ENCODE measurements at regions not wholly inside any gene's neighbourhood (a gene's known extent, or its start where the extent isn't known, plus 50 kb on each side); places are given as distances from the start of the nearest gene placed in this dataset.

- no peak for DNase-seq (ENCODE audit: low read depth in 2 of 2)
Observed at GRCh38 chr13:21817878-21818277, 147.0 kb downstream of the FGF9 start.

GRCh38 chr13:21822029-21822428 is 151.2 kb downstream of the FGF9 start:
- no peak for DNase-seq (ENCODE audit: low read depth in 2 of 2)

- no peak for DNase-seq (ENCODE audit: low read depth in 2 of 2)
Observed at GRCh38 chr13:21823416-21823815, 152.5 kb downstream of the FGF9 start.

- DNase-seq (ENCODE audit: low read depth in 2 of 2) = no peak
Observed at GRCh38 chr13:21823949-21824348, 153.1 kb downstream of the FGF9 start.

GRCh38 chr13:21825186-21825585 is 154.3 kb downstream of the FGF9 start:
- no peak for DNase-seq (ENCODE audit: low read depth in 2 of 2)

DNA sequence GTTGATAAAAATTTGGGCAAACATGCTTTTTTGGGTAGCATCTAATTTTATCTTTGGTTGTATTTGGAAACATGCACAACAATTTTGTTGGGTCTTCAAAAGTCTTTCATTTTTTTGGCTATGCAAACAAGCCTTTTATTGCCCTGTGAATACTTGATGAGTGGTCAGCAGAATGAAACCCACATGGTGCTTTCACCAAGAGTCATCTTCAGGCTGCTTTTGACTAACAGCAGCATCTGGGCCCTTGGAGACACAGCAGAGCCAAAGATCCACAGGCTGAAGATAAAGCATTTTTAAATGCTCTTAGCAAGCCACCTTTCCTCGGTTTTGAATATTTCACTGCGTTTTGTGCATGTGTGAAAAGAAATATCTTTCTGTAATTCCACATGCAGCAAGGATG is 154.9 kb downstream of the FGF9 start:
- no peak for DNase-seq (ENCODE audit: low read depth in 2 of 2)

DNA sequence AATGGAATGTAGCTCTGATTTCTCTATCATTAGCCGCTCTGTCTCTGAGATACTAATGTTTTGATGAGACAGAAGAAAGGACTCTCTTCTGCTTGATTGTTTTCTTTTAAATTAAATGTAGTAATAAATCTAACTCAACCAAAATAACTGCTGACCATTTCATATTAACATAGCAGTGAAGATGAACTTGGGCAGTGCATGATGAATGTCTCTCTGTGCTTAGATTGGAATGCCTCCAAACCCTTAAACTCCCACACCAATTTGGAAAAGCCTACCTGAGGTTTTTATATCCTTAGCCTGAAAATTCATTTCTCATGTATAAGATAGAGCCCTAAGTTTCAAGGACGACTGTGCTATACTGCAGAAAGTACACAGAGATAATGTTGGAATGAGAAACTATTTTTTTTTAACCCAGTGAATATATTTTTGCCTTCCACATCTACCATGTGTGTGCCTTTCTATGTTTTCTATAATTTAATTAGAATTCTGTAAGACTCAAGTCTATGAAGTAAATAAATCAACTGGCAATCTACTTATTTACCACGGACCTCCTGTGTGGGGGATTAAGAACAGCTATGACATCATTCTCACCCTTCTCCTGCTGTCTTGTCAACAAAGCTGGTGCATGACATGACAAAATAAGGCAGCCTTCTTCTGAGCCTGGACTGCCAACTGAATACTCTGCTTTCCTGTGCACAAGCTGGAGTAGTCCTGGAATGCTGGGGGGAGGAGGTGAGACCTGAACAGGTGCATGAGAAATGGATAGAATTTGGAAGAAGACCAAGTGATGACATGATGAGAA is 155.5 kb downstream of the FGF9 start:
- DNase-seq (ENCODE audit: low read depth in 2 of 2) = no peak

- DNase-seq (ENCODE audit: low read depth in 2 of 2) = no peak
Observed at GRCh38 chr13:21831654-21832324, 160.9 kb downstream of the FGF9 start.

- no peak for DNase-seq (ENCODE audit: low read depth in 2 of 2)
Observed at GRCh38 chr13:21833921-21834320, 163.0 kb downstream of the FGF9 start.

DNA sequence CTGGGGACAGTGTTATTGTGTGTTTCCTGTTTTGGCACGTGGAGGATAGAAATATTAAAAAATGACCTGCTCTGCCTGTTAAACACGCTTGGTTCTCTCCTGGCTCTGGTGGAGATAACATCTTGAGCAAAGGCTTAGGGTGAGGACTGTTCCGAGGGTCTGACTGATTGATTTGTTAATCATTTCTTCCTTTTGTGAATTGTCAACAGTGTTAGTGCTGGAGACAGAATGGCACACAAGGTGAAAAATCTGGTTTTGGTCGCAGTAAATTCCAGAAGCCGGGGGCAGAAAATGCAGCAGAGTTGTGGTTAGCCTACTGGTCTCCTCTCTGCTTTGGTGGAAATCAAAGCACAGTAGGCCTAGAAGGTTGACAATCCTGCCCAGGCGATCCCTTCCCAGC is 163.6 kb downstream of the FGF9 start:
- no peak for DNase-seq (ENCODE audit: low read depth in 2 of 2)

DNA sequence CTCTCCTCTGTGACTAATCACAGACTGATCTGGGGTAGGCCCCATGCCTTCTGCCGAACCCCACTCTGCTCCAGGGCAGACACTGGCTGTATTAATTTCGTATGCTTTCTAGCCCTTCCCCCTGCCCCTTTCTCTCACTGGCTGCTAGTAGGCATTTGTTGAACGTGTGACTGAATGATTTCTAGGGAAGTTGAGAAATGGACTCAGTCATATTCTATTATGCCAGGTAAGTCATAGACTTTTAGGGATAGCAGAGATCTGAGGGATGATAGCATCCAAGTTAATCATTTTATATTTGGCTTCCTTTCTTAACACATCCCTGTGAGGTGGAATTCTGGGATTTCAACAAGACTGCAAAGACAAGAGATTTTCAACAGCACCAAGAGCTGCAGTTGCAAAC is 166.4 kb downstream of the FGF9 start:
- DNase-seq (ENCODE audit: low read depth in 2 of 2) = no peak

- no peak for DNase-seq (ENCODE audit: low read depth in 2 of 2)
Observed at GRCh38 chr13:21837841-21838551, 167.1 kb downstream of the FGF9 start.

DNA sequence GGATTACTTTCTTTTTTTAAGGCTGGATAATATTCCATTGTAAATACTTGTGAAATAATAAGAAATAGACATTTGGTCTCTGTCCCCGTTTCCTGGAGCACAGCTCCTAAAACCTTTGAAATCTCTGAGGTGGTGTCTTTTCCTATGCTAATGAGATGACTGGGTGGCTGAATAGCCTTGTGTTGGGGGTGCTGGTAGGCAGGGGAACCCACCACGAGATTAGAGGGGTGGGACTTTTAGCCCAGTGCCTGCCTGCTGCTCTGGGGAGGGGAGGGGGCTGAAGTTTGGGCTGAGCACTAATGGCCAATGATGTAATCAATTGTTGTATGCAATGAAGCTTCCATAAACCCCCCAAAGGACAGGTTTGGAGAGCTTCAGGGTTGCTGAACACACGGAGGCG is 175.7 kb downstream of the FGF9 start:
- DNase-seq (ENCODE audit: low read depth in 2 of 2) = no peak

DNA sequence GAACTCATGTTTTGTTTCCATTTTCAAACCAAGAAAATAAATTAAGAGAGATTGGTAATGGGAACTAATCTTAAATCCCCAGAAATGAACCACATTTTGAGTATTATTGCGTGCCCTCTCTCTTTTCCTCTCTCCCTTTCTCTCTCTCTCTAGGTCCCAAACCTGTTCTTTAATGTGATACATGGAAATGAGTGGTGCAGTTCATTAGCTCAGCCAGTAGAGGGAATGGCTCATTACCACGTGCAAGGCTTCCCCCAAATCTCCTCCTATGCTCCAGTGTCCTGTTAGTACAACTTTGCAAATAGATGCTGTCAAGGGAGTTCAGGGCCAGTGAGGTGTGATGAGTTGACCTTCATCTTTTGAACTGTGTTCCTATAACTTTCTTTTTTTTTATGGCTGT is 178.4 kb downstream of the FGF9 start:
- DNase-seq (ENCODE audit: low read depth in 2 of 2) = no peak

- DNase-seq (ENCODE audit: low read depth in 2 of 2) = no peak
Observed at GRCh38 chr13:21850013-21851006, 179.4 kb downstream of the FGF9 start.

GRCh38 chr13:21852043-21852442 is 181.2 kb downstream of the FGF9 start:
- DNase-seq (ENCODE audit: low read depth in 2 of 2) = no peak

- DNase-seq (ENCODE audit: low read depth in 2 of 2) = no peak
Observed at GRCh38 chr13:21853779-21854178, 182.9 kb downstream of the FGF9 start.

DNA sequence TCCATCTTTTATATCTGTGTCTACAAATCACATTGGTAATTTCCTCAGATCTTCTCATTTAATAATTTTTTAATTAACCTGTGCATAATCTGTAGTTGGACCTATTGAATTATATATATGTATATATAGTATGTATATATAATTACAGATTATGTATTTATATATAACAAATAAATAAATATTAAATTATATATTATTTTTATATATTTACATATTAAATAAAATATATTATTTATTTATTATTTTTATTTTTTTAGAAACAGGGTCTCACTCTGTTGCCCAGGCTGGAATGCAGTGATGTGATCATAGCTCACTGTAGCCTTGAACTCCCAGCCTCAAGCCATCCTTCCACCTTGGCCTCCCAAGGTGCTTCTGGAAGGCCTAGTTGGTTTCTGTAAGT is 197.9 kb downstream of the FGF9 start:
- no peak for DNase-seq (ENCODE audit: low read depth in 2 of 2)

DNA sequence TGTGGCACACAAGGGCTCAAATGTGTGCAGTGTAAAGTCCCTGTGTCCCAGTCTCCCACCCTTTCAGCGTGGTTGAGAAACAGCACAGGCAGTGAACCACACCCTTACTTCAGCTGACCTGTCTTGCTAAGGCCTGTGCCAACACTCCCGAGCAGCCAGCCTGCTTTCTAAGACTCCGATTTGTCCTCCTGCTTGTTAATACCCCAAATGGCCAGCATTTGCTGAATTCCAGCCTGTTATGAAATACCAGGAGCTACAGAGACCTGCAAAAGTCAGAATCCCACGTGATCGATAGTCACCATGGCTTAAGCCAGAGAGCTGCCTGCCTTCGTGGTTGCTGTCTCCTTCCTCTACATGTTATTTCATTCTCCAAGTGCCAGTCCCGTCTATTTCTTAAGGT is 200.5 kb downstream of the FGF9 start:
- no peak for DNase-seq (ENCODE audit: low read depth in 2 of 2)

GRCh38 chr13:21871919-21872318 is 201.0 kb downstream of the FGF9 start:
- DNase-seq (ENCODE audit: low read depth in 2 of 2) = no peak

DNA sequence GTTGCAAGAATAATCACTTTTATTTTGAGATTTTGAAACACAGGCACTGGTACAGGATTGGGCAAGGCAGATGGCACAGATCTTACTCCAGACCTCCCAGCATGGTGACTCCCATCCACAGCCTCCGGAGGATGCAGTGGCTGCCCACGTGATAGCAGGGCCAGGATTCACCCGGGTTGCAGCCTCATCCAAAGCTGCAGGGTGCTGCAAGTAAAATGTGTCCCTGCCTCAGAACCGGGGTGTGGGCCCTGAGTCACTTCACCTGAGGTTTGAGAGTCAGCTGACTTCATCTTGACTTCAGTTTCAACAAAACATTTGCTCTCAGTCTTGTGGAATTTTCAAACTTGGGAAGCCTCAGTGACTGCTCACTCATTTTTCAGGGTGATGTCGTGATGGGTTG is 201.9 kb downstream of the FGF9 start:
- DNase-seq (ENCODE audit: low read depth in 2 of 2) = no peak

Data from lung microvascular endothelial cell (primary cell).